Stimulated activated CD4-positive, alpha-beta T cell treated with anti-CD3 and anti-CD28 coated beads, Interleukin-4, amount 100 ng/mL, for 24 hours (primary cell): ENCODE measurements at regions not wholly inside any gene's neighbourhood (a gene's known extent, or its start where the extent isn't known, plus 50 kb on each side); places are given as distances from the start of the nearest gene placed in this dataset.
"Not testable (repeated sequence)": the region's sequence is repeated elsewhere in the genome, so short reads cannot be mapped to it uniquely, and the experiment has no call there.

Source experiments
- DNase-seq: peaks from one replicate; pipeline ENCODE4 v3.0.0-alpha.2; 2020

- no peak for DNase-seq
These were observed 1185.7 kb upstream of the TSPY4 start for GRCh38 chrY:8151561-8151960.

- no peak for DNase-seq
These were observed 1208.7 kb upstream of the TSPY4 start for GRCh38 chrY:8128578-8128977.

- no peak for DNase-seq
These were observed 1211.2 kb upstream of the TSPY4 start for GRCh38 chrY:8125907-8126571.

DNA sequence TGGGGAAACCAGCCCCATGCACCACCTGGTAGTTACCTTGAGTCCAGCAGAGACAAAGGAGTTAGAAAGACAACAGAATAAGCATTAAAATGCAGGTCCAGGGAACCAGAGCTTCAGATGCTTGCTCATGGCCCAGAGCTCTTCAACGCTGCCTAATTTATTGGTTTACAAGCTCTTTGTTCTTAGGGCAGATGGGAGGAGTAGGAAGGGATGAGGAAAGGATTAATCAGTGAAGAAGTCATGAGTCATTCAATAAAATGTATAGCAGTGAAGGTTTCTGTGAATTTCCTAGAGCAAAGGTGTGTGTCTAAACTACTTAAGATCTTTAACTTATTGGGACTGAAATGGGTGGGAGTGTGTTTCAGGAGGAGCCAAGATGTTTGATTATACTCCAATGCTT lies 1210.3 kb upstream of the AMELY start:
- no peak for DNase-seq

- DNase-seq: no peak
These were observed 1182.9 kb upstream of the AMELY start for GRCh38 chrY:8094429-8094828.

DNA sequence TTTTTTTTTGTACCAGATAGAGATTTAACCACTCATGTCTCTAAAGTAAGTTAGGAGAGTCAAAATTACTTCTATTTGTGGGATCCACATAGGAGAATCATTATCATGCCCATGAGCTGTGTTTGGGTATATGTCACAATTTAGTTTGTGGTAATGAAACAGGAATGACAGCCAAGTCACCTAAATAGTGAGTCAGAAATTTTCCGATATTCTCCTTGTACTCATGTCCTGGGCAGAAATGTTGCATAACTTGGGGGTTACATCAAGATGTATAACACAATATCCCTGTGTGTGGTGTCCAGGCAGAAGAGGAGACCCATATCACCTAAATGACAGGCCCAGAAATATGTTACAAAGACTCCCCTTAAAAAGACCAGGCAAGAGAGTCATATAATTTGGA lies 1181.4 kb upstream of the AMELY start:
- DNase-seq: no peak

GRCh38 chrY:8085925-8086324 lies 1174.4 kb upstream of the AMELY start:
- no peak for DNase-seq

GRCh38 chrY:8084192-8084591 lies 1172.6 kb upstream of the AMELY start:
- DNase-seq: no peak

- no peak for DNase-seq
These were observed 1169.6 kb upstream of the AMELY start for GRCh38 chrY:8081151-8081550.

- DNase-seq: no peak
These were observed 1153.7 kb upstream of the AMELY start for GRCh38 chrY:8065220-8065619.

GRCh38 chrY:8064500-8064899 lies 1152.9 kb upstream of the AMELY start:
- no peak for DNase-seq

DNA sequence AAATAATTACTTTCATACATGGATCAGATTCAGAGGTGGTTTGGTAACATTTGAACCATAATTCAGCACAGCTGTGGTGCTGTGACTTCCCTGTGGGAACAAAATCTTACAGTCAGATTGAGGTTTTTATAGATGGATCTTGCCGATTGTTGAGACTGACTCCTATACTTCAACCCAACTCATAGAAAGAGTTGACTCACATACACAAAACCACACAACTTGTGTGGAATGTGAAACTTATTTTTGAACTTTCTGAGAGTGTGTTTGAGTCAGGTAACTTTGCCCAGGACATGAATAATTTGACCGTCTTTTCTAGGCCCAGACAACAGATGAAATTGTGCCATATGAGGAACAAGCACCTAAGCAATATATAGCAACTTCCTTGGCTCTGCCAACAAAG lies 1152.4 kb upstream of the AMELY start:
- DNase-seq: no peak

GRCh38 chrY:8058613-8059012 lies 1147.1 kb upstream of the AMELY start:
- no peak for DNase-seq

DNA sequence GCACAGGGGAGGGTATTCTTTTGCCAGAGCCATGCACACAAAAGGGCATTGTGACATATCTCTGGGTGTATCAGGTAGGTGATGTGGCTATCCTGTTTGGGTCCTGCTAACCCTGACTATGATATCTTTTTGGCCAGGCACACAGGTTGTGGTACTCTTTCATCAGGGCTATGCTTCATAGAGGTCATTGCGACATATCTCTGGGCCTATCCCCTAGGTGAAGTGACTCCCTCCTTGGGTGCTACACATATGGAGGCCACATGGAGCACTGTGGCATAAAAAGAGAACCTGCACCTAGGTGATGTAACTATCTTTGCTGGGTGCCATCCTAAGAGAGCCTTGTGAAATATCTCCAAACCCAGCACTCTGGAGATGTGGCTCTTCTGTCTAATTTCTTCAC lies 1139.8 kb upstream of the AMELY start:
- DNase-seq: no peak

DNA sequence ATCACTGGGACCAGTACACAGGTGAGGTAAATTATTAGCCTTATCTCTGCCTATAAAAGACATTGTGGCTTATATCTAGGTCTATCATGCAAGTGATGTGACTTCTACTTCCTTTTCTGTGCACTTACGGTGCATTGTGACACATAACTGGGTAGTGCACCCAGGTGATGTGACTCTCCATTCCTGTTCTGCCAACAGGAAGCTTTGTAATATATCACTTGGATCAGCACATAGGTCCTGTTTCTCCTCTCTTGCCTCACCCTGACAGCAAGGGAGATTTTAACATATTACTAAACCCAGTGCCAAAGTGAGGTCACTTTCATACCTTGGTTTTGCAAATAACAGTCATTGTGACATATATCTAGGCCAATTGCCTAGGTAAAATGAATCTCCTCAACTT lies 1129.7 kb upstream of the AMELY start:
- no peak for DNase-seq

- no peak for DNase-seq
These were observed 1125.0 kb upstream of the AMELY start for GRCh38 chrY:8036563-8036962.

- DNase-seq: no peak
These were observed 1124.1 kb upstream of the AMELY start for GRCh38 chrY:8035653-8036052.

- DNase-seq: no peak
These were observed 1123.1 kb upstream of the AMELY start for GRCh38 chrY:8034673-8035072.

DNA sequence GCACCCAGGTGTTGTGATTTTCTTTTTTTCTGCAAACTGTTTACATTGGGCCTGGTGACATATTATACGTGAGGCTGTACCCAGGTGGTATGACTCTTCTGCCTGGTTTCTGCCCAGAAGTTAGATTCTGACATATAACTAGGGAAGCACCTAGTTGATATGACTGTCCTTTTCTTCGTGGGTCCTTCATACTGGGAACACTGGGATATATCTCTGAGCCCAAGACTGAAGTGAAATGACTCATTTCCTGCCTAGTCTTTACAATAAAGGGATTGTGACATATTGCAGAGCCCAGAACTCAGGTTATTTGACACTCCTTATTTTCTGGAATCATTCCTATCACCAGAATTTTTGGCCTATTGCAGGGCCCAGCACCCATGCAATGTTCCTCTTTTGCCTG lies 1121.6 kb upstream of the AMELY start:
- DNase-seq: no peak

- DNase-seq: no peak
These were observed 1109.0 kb upstream of the AMELY start for GRCh38 chrY:8020540-8020939.

DNA sequence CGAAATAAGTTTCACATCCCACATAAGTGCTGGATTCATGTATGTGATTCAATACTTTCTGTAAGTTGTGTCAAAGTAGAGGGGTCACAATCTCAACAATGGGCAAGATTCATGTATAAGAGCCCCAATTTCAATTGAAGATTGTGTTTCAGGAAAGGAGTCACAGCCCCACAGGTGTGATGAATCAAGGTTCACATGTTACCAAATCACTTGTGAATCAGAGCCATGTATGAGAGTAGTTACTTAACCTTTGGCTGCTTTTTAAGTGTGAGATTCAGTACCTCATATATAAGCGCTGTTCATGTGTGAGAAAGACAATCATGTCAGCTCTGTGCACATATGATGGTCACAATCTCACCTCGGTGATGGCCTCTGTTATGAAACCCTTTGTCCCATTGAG lies 1100.0 kb upstream of the AMELY start:
- no peak for DNase-seq

DNA sequence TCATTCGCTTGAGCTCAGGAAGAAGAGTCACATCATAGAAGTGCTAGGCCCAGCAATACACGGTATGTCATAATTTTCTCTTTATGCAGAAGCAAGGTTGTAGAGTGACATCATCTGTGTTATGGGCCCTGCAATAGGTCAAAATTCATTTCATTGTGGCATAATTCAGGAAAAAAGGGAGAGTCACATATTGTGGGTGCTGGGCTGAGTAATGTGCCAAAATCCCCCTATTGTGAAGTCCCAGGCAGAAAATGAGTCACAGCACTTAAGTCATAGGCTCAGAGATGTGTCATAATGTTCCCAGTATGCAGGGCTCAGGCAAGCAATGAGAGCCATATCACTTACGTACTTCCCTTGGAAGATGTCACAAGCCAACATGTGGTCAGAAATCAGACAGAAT lies 1092.6 kb upstream of the AMELY start:
- peak; percentile 40 for DNase-seq

DNA sequence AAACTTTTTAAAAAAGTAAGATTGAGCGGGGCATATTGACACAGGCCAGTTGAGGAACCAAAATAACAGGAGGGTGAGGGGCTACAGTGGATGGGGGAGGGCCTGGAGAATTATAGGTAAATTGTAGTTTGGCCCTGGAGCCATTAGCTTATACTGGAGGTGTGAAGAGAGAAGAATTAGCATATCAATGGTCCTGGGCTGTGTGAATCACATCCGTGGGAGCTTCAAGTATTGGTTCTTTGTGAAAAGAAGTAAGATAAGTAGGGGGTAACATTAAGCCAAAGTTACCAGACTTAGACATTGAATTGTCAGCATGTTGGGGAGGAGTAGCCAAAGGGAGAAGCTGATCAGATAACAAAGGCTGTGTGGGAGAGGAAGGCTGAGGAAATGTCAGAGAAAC lies 1085.2 kb upstream of the AMELY start:
- DNase-seq: no peak

DNA sequence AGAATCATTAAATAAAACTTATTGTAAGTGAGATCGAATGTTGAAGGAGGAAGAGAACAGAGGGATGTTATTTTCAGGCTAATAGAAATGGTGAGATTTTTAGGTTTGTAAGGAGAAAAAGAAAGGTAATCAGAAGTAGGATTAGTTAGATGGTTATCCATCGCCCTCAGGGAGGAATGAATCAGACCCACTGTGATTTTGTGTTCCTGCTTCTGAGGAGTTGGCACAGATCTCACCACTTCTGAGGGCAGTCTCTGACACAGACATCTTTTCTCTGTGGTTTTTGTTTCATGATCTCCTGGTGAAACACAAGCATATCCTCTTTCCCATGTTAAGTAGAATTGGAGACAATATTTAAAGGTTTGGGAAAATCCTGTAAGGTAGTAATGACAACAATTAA lies 1083.2 kb upstream of the AMELY start:
- not testable (repeated sequence) for DNase-seq

DNA sequence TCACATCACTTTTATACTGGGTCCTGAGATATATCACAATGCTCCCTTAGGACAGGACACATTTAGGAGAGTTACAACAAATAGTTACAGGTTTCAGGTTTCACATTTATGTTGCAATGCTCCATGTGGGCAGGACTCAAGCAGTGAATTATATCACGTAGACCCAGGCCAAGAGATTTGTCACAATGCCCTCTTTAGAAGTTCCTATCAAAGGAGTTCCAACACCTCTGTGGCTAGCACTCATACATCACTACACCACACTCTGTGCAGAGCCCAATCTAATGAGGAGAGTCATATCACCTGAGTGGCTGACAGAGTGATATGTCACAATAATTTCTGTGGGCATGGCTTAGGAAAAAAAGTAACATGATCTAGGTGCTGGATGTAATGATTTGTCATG lies 1068.2 kb upstream of the AMELY start:
- no peak for DNase-seq

- no peak for DNase-seq
These were observed 1065.7 kb upstream of the AMELY start for GRCh38 chrY:7977301-7977700.
